SKM-1 treated with dmso at 0.1 percent for 144 hours (cell line): ENCODE measurements at regions not wholly inside any gene's neighbourhood (a gene's known extent, or its start where the extent isn't known, plus 50 kb on each side); places are given as distances from the start of the nearest gene placed in this dataset.
"Not testable (repeated sequence)": the region's sequence is repeated elsewhere in the genome, so short reads cannot be mapped to it uniquely, and the experiment has no call there.

Experiments used
- DNase-seq: peaks from one replicate; lab custom pipeline; 2025; ENCODE audit not compliant: unreplicated experiment; lab: John Stamatoyannopoulos, UW

DNA sequence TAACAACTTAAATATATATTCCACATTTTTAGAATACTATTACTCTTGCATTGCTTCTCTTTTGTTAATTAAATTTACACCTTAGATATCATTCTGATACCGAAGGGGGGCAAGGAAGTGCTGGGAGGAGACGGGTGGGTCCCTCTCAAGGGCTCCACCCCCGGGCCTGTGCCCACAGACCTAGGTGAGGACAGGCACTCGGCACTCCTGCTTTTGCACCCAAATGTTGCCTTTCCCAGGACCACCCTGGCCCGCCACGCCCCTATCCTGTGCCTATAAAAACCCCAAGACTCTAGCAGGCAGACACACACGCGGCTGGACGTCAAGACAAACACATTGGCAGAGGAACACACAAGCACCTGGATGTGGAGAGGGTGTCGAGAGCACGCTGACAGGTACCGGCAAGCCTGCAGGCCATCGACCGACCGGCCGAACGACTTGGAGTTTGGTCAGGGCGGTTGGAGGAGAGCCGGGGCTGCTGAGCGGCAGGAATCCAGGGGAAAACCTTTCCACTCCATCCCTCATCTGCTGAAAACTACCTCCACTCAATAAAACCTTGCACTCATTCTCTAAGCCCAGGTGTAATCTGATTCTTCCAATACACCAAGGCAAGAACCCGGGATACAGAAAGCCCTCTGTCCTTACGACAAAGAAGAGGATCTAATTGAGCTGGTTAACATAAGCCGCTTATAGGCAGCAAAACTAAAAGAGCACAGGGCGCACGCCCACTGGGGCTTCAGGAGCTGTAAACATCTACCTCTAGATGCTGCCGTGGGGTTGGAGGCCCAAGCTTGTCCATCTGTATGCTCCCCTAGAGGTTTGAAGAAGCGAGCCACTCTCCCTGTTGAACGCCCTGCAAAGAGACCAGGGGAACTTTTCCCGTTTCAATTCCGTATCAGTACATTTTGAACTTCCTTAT is 197.4 kb upstream of the PRSS16 start:
- DNase-seq = no peak

DNA sequence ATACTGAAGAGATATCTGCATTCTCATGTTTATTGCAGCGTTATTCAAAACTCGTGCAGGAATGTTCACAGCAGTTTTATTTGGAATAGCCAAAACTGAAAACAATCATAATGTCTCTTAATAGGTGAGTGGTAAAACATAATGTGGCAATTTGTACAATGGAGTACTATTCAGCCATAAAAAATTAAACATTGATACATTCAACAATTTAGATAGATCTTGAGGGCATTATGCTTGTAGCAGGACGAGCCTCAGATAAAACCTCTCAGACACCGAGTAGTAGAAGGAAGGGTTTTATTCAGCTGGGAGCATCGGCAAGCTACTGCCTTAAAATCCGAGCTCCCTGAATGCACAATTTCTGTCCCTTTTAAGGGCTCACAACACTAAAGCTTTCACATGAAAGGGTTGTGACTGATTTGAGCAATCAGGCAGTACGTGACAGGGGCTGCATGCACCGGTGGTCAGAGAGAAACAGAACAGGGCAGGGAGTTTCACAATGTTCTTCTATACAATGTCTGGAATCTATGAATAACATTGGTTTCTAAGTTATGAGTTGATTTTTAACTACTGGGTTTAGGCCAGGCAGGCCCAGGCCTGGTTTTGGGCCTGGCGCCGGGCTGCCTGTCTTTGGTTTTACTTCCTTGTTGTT is 195.3 kb upstream of the PRSS16 start:
- not testable (repeated sequence) for DNase-seq

DNA sequence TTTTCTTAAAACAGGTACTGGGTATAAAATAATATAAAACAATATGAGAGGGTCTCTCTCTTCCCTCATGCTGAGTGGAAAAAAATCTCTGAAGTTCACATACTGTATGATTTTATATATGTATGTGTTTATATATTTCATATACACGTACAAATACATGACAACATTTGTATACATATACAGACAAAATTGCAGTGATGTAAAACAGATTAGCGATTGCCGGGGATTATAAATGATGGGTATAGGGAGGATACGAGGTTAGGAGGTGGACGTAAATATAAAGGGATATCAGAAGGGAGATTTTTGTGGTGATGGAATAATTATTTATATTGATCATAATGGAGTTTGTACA is 194.8 kb upstream of the PRSS16 start:
- no peak for DNase-seq

DNA sequence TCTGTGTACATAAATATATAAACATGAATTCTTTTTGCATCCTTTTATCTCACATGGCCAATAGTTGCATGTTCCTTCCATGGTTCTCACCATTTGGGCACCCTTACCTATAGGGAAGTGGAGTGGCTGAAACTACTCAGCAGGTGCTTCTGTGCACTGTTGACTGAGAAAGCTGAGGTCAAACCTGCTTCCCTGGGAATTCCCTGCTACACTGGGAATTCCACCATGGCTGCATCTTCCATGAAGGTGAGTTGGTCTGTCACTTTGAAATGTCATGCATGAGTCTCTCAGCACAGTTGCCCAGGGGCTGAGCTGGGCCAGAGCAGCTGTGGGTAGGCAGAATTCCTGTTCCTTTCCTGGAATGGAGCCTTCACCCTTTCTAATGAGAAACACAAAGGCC is 193.8 kb upstream of the PRSS16 start:
- DNase-seq = no peak

DNA sequence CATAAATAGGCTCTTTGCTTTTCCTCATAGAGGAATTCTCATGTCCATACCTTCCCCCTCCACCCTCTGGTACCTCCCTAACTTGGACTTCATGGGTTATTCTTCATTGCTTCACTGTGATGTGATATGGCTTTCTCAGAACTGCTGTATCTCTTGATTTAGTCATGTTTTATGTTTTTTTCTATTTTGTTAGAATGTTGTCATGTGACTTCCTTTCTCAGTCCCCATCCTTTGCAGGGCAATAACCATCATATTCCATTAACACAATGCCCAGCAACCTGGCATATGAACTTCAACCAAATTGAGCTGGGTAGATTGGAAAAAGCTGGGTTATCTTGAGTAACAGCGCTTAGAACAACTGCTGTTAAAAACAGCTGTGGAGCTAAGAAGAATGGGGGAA is 190.9 kb upstream of the PRSS16 start:
- no peak for DNase-seq

DNA sequence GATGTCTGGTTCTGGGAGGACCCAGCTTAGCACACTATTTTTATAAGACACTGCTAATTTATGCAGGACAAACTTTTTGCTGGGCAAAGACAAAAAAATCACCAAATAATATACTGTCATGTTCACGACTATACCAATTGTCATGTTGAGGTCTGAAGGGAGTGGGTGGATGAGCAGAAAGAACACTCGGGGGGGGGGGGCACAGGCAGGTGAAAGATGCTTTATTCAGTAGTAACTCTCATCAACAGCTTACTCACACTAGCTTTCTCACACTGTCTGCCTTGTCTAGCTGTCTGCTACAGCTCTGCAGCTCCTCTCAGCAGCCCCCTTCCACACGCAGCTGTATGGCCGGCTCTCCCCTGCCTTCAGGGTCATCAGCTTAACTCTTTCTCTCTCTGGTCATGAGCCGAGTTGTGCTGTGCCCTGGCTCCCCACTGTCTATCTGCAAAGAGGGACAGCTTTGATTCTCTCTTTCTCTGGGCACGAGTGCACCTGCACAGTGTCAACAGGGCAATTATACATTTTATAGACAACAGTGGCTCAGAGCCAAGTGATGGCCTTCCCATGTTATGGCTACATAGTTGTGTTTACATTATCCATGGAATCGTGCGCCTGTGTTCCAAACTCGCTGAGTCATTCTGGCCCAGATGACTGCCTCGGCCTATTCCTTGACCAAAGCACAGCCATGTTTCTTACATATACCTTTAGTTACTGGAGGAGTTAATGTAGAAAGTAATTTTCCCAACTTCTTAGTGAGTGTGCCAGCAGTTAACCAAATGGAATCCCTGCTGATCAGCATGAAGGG is 187.7 kb upstream of the PRSS16 start:
- DNase-seq = no peak

DNA sequence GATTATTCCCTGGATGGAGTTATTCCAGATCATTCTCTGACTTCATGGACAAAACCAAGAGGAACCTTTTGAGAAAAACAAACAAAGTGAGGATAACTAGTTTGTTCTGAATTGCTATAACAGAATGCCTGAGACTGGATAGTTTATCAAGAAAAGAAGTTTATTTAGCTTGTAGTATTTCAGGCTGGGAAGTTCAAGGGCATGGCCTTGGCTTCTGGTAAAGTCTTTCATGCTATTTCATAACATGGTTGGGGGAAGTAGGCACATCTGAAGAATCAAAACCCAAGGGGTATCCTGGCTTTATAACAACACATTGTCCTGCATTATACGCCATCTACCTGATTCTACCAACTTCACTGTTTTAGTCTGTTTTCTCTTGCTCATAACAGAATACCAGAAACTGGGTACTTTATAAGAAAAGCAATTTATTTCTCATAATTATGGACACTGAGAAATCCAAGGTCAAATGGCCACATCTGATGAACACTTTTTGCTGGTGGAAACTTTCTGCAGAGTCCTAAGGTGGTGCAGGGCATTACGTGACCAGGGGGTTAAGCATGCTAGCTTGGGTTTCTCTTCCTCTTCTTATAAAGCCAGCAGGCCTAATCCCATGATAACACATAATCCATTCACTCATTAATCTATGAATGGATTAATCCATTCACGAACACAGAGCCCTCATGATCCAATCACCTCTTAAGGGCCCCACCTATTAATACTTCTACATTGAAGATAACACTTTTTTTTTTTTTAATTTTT is 186.1 kb upstream of the PRSS16 start:
- no peak for DNase-seq

DNA sequence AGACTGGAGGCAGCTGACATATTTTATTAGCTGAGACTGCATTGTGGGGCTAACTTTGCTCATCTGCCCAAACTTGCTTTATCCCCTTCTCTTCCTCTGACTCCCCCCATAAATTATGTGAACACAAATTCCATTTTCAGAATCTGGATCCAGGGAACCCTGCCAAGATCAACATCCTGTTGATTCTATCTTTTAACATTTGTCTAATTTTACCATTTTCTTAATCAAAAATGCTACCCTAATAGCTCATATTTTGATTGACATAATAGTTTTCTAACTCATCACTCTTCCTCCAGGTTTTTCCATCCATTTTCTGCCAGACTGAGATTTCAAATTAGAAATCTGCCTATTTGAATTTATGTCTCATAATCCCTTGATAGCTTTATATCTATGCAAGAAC is 184.7 kb upstream of the PRSS16 start:
- no peak for DNase-seq

DNA sequence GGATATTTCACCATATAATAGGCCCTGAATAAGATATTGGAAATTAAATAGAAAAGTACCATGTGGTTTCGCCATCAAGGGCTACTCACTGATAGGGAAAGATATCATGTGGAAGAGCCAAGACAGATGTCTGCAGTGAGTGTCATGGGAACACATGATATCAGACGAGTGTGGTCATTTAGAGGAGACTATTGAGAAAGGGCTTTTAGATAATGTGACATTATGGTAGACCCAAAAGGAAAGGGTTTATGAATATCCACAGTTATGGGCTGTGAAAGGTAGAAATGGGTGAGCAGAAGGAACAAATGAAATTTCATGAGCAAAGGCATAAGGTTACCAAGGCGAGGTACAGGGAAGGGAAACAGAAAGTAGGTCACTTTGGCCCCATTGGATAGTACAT is 182.3 kb upstream of the PRSS16 start:
- no peak for DNase-seq

DNA sequence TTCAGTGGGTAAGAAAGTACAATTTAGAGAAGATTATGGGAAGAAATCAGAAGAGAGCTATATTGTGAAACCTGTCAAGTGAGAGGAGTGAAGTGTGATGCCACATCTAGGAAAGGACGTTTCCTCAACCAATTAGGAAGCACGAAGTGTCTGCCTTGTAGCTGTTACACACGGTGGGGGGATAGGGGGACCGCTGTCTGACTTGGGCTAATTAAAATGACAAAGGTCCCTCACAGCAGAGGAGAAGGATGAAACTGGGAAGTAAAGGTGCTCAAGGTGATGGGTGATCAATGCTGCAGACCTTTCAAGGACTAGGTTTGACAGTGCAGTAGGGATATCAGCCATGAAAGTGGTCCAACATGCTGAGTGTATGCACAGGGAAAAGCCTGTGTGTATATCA is 181.1 kb upstream of the PRSS16 start:
- no peak for DNase-seq

DNA sequence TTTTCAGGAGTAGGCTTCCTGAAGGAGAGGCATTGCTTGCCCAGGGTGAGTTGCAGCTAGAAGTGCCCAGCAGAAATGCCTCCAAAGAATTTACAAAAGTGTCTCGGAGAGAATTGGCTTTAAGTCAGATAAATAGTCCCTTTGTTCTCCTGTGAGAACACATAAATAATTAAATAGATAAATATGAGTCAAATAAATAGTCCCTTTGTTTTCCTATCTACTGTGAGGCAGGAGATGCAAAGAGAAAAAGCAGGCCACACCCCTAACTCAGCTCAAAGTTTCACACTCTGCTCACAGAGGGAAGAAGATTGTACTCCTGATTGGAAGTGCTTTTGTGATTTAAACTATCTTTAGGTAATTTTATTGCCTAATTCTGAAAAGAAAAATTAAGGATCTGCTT is 180.7 kb upstream of the PRSS16 start:
- no peak for DNase-seq

DNA sequence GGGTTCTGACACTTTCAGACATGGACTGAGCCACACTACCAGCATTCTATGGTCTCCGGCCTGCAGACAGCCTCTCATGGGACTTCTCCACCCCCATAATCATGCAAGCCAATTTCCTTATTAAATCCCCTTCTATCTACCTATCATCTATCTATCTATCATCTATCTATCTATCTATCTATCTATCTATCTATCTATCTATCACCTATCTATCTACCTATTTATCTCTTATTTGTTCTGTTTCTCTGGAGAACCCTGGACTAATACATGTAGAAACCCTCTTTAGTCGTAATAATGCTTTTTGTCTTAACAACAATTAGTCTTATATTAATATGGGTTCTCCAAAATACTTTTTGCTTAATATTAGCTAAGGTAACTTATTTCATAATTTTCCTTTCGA is 174.1 kb upstream of the PRSS16 start:
- no peak for DNase-seq

DNA sequence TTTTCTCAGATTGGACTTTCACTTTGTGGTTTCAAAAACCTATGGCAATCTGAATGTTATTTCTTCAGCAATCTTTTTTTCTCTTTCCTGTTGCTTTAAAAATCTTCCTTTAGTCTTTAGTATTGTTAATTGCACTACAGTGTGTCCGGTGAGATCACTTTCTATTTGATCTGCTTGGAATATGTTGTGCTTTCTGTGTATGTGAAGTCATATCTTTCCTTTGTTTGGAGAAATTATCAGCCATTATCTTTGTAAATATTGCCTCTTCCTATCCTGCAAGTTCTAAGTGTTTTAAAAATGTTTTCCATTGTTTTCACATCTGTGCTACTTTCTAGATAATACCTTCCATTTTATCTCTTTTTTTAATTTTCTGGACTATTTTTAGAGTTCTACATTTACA is 171.4 kb upstream of the PRSS16 start:
- no peak for DNase-seq

DNA sequence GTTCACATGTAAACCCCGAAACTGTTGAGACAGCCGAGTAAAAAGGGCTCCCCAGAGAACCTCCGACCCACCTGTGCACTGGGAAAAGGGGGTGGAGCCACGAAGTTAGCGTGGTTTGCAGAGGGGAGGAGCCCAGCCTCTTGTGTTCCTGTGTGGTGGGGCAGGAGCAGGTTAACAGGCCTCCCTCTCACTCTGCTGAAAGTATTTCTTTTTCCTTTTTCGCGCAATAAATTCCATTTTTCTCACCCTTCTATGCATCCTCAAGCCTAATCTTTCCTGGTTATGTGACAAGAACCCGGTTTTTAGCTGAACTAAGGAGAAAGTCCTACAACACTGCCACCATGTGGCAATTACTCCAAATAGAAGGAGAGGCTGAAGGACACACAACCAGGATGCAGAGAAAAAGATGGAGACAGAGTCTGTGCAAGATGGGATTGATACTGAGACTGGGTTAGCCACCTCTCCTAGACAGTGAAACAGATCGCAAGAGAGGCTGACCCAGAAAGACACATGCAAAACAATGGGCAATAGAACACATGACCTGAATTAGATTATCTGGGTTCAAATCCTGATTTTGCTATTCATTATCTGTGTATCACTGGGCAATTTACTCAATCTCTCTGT is 168.7 kb upstream of the PRSS16 start:
- DNase-seq = peak; percentile 78

DNA sequence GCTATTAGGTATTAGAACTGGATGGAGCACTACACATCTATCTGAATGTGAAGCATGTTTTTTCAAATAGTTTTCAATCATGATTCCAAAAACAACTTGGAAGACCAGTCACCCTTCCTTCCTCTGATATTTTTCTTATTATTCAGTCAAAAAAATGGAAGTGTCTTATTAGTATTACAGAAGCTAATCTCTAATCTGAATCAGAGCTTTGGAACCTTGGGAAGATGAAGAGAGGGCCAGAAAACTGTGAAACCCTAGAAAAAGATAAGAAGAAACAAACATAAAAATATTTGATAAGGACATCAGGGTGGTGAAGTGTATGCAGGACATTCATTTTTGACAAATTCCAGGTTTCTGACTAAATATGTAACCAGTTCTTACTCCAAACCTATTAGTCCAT is 166.3 kb upstream of the PRSS16 start:
- DNase-seq = no peak

DNA sequence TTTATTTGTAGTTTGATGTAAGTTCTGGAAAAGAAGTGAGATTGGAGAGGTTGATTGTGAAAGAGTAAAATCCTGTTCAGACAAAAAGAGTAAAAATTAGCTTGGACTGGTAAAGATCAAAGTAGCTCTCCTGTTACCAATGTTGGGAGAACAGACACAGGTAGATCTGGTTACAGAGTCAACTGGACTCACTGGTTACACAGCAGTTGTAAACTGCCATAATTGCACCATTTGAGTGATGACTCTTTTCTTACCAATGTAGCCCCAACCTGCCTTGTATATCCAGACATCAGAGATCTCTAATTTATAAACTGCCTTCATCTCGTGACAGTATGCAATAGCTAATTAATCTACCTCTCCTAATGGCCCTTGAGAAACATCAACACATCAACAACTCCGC is 165.6 kb upstream of the PRSS16 start:
- no peak for DNase-seq

DNA sequence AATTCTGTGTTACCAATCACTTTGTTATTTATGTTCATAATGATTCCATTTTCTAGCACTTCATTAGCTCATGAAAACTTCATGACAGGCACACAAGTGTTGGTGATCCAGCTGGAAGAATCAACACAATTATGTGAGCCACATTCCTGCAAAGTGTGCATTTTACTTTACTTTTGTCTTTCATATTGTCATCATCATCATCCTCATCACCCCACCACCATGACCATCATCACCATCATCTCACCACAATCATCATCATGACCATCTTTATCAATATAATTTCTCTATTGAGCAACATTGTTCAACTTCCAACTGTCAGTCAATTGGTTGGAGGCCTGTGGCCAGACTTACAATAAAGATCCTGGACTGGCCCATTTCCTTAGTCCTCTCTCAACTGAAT is 159.4 kb upstream of the PRSS16 start:
- no peak for DNase-seq

DNA sequence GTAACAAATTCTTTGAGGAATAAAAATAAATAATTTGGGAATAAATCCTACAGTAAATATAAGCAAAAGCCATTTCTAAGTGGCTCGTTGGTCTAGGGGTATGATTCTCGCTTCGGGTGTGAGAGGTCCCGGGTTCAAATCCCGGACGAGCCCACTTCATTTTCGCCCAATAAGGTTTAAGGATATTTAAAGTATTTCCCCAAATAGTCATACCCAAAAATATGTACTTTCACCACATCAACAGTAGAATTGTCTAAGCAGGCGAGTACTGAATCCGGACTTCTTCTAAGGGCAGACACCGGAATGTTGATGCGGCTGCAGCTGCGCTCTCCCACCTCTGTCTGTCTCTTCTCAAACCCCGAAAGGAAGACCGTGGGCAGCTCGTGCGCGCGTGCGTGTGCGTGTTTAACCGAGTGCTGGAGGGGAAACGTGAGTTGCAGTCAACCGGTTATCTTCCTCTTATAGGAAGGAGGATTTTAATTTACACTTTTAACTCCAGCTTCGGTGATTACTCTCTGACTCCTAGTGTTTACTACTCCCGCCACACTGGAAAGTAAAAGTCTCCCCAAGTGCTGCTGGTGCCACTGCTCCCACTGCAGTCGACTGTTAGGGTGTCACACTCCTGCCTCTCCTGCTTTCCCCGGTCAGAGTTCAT is 155.7 kb upstream of the PRSS16 start:
- peak; percentile 66 for DNase-seq

DNA sequence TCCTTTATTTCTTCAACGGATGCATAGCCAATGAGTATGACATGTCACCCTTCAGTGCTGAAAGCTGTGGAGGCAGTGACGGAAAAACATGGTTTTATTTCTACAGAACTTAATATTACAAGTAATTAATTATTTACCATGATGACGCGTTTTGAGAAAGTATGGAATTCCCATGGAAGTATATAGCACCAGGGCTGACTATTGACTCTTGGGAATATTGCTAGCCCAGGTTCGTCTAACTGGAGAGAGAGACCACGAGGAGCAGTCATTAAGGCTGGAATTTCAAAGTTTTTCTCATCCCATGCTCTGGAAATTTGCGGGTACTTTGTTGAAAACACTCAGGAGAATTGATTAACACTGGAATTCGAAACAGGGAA is 155.2 kb upstream of the PRSS16 start:
- DNase-seq = no peak

DNA sequence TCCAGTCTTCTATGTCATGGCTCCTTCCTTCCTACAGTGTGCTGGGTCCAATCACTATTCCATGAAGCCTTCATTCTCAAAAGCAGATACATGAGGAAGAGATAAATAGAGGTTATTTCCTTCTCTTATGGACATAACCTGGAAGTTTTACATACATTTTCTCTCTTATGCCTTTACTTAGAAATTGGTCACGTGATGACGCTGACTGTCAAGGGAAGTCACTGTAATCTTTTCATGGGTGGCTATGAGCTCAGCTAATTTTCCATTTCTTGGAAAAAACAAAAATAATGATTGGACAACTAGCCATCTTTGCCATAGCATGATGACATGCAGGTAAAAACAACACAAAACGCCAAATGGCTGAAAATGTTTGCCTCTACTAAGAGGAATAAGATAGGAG is 151.6 kb upstream of the PRSS16 start:
- no peak for DNase-seq
